Neural progenitor cell (in vitro differentiated cells): ENCODE measurements at regions not wholly inside any gene's neighbourhood (a gene's known extent, or its start where the extent isn't known, plus 50 kb on each side); places are given as distances from the start of the nearest gene placed in this dataset.

ENCODE experiments used
- EZH2 ChIP-seq: fragments of 200-600 bp; sonication (generic); IDR thresholded peaks from 2 replicates; pipeline ENCODE4 v1.6.1; 2017; ENCODE audit warnings: antibody characterized with exemption, mild to moderate bottlenecking, moderate library complexity
- EZH2phosphoT487 ChIP-seq: fragments of 200-600 bp; sonication (generic); IDR thresholded peaks from 2 replicates; pipeline ENCODE4 v1.6.1; 2017; ENCODE audit warnings: antibody characterized with exemption
- TF ChIP-seq, protein P1 (sequence below): fragments of 200-600 bp; sonication (generic); IDR thresholded peaks from 2 replicates; pipeline ENCODE4 v1.5.1; 2017; ENCODE audit warnings: antibody characterized with exemption, mild to moderate bottlenecking

DNA sequence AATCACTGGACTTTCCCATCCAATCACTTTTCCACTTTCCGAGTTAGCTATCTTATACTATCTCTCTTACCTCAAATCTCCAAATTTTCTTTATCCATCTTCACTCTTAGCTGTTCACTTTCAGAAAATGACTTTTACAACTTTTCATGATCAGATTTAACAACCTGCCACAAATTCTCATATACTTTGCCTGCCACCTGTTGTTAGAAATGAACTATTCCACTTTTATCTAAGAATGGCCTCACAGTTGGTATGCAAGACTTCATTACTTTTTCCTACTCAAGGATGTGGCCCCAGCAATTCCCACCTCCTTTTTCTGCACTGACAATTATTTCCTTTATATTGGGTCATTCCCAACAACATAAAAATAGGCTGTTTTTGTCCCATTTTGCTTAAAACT lies 93.6 kb upstream of the DEPDC1 start:
- TF ChIP-seq, protein P1, sequence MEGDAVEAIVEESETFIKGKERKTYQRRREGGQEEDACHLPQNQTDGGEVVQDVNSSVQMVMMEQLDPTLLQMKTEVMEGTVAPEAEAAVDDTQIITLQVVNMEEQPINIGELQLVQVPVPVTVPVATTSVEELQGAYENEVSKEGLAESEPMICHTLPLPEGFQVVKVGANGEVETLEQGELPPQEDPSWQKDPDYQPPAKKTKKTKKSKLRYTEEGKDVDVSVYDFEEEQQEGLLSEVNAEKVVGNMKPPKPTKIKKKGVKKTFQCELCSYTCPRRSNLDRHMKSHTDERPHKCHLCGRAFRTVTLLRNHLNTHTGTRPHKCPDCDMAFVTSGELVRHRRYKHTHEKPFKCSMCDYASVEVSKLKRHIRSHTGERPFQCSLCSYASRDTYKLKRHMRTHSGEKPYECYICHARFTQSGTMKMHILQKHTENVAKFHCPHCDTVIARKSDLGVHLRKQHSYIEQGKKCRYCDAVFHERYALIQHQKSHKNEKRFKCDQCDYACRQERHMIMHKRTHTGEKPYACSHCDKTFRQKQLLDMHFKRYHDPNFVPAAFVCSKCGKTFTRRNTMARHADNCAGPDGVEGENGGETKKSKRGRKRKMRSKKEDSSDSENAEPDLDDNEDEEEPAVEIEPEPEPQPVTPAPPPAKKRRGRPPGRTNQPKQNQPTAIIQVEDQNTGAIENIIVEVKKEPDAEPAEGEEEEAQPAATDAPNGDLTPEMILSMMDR, result no peak
- TF ChIP-seq EZH2 (no peak), EZH2phosphoT487 (no peak)
